ENCODE measurements at regions not wholly inside any gene's neighbourhood (a gene's known extent, or its start where the extent isn't known, plus 50 kb on each side); places are given as distances from the start of the nearest gene placed in this dataset.

DNA sequence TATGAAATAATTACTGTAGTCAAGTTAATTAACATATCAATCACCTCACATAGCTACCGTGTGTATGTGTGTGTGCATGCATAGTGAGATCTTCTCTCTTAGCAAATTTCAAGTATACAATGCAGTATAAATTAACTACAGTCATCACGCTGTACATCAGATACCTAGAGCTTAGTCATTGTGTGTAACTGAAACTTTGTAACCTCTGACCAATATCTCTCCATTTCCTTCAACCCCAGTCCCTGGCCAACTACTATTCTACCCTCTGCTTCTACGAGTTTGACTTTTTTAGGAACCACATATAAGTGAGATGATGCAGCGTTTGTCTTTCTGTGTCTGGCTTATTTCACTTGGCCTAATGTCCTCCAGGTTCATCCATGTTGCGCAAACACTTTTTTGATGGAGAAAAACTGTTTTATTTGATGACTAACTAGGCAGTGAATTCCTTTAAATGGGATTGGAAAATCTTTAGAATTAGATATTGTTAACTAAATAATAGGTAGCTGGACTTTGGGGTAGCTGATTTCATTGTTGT, 459.5 kb downstream of the DHX35 start:
- peak; percentile 15 for DNase-seq (ENCODE audit: low read depth)

DNA sequence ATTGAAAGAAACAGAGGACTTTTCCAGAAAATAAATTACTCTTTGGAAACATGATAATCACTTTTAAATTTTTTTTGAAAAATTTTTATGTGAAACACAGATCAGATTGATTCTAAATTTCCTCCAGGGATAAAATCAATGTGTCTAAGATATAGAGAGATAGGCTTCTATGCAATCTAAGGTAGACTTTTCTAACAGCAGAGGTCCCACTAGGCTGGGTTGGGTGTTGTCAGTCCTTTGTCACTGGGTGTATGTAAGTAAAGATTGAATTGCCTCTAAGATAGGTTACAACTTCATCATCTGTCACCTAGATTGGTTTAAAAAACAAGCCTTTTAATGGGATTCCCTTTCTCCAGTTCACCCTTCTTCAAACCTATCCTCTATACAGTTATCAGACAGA, 449.9 kb downstream of the DHX35 start:
- DNase-seq (ENCODE audit: low read depth) = no peak

DNA sequence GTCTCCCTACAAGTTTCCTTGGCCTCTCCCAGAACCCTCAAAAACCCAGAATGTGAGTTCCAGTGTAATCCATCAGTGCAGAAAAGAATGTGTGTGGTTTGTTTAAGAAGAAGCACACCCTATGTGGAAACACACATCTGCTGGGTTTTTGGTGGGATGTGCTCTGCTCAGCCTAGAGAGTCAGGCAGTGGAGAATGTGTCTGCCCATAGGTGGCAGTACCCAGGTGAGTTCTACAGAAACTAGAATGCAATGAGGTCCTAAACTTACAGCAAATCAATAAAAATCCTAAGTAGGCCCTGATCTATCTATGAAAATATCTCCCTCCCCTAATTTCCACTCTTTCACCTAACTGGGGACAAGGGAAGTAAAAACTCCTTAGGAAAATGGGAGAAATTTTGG, 437.3 kb downstream of the DHX35 start:
- no peak for DNase-seq (ENCODE audit: low read depth)

DNA sequence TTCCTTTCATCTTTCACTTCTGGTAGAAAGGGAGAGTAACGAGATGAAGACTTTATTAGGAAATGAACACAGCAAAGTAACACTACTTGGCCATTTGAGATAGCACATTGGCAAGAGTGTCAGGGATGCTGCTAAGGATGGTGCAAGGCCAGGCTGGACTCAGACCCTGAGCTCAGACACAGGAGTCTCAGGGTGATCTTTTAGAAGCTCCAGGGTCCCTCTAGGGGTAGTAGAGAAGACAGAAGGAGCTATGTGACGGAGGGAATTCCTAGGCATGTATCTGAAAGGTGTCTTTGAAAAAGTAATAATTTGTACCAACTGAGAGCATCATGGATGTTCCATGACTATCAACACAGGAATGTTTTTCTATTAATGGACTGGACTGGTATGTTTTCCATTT, 436.5 kb downstream of the DHX35 start:
- peak; percentile 22 for DNase-seq (ENCODE audit: low read depth)

DNA sequence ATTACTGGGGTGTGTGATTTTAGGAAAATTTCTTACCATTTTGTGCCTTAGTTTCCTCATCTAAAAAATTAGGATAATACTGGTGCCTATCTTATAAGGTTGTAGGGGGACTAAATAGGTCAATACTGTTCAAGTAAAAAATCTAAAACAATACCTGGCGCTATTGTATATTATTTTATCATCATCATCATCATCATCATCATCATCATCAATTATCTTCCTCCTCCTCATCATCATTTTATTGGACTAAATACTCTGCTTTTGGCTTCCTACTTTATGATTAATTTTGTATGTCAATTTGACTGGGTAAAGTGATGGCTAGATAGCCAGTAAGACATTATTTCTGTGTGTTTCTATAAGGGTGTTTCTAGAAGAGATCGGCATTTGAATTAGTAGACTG, 435.5 kb downstream of the DHX35 start:
- DNase-seq (ENCODE audit: low read depth) = no peak

DNA sequence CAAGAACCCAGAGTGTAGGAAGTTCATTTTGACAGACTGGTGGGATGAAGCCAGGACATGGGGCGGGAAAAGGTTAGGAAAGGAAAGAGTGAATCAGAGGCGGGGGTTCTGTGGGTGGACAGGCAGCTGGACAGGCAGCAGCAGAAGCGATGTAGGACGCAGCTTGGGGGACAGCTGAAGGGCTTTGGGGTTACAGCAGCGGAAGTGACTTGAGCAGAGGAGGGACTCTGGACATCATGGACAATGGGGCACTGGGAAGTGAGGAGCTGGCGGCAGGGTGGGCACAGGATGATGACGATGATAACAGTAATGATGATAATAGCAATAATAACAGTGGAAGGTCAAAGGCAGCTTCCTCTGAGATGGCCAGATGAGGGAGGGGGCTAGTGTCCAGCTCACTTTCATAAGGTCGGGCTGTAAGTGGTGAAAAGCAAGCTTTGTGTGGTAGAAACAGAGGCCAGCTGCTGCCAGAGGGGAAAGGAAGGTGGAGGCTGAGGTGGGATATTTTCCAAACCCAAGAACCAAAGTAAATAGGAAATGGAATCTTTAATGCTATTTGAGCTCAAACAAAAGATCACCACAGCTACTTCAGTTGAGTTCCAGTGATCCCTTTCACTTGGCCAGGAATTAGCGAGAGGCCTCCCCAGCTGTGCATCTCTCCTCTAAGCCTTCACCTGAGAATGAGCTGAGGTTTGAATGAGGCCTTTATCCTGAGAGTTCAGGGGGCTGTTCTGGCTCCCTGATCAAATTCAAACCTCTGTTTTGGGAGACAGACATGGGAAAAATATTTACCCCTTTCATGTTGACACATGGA, 433.5 kb downstream of the DHX35 start:
- no peak for DNase-seq (ENCODE audit: low read depth)

DNA sequence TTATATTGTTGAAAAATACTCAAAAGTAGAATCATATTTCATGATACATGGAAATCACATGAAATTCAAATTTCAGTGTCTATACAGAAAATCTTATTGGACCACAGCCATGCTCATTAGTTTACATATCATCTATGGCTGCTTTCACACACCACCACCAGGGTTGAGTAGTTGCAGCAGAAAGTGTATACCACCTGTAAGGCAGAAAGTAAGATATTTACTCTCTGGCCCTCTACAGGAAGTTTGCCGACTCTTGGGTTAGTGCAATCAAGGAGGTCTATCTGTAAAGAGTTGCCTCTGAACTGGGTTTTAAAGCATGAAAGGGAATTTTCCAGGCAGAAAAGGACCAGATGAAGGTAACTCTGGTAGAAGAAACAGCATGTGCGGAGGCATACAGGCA, 432.3 kb downstream of the DHX35 start:
- DNase-seq (ENCODE audit: low read depth) = no peak

DNA sequence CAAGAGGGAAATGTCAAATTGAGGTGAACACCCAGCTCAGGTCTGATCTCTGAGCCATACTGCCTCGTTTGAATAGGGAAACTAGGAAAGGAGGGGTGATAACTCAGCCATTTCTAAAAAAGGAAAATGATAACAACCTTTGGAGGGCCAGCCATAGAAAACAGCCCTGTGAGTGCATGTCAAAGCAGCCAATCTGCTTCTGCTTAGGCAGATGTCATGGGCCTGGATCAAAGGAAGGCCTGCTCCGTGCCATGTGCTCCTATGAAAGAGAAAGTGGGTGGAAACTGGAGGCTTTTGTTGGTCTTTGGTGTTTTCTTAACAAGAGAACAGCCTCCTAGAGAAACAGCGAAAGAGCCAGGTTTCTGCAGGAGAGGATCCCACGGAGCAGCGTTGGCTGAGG, 428.0 kb downstream of the DHX35 start:
- DNase-seq (ENCODE audit: low read depth) = no peak

DNA sequence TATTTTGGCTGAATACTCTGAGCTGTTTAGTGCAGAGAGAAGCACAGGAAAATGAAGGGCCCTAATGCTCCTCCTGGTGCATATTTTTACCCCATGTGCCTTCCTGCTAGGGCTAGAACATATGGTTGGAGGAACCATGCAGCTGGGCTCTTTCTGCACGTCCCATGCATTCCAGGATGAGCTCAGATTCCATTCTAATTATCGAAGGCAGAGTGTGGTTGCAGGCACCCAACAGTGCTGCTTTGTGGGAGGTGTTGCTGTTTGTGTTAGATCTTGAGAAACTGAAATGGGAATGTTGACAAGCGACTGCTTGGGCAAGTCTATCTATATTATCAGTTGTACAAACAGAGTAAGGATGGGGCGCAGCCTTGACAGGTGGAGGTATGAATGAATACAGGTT, 419.5 kb downstream of the DHX35 start:
- DNase-seq (ENCODE audit: low read depth) = no peak

DNA sequence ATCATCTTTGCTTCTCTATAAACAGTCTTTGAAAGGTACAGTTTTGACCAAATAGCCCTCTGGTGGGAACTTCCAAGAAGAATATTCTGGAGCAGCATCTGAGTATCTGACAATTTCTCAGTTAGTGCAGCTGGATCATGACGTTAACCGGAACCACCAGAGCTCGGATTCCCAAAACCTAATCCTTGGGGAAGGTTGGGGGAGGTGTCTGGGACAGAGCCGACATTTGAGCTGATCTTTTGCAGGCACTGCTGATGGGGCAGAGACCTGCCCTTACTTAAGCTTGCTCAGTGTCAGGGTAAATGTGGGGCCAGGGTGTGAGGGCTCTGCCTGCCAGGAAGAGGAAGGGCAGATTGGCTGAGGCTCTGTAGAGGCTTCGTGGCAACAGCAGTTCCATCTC, 416.6 kb downstream of the DHX35 start:
- no peak for DNase-seq (ENCODE audit: low read depth)

DNA sequence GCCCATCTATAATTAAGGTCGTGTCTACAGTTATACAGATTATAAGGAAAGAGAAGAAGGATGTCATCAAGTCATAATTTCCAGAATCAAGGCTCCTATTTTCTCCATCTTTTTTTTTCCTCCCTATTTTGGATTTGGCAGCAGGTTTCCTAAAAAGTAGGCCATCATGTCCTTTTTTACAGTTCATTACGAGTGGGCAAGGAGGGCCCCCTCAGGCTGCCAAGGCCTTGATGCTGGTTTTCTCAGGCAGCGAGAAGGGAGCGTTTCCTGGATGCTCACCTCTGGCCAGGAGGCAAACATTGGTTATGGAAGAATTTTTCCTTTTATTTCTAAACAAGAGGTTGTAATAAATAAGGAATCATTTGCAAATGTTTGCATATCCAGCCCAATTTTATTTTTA, 414.6 kb downstream of the DHX35 start:
- no peak for DNase-seq (ENCODE audit: low read depth)

DNA sequence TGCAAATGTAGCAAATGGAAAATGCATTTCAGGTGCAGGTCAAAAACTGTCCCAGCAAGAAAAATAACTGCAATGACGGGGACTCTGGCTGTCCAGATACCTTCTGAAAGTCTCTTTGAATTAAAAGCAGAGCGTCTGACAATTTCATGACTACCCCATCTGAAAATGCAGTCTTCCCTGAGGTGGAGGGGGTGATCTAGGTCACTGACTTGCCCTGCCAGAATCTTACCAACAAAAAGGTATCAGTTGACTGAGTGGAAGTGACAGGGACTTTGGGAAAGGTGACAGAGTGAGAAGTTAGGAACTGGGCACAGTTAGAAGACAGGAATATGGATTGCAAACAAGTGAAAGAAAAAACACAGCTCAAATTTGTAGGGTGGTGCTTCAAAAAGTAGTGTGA, 402.2 kb downstream of the DHX35 start:
- no peak for DNase-seq (ENCODE audit: low read depth)

DNA sequence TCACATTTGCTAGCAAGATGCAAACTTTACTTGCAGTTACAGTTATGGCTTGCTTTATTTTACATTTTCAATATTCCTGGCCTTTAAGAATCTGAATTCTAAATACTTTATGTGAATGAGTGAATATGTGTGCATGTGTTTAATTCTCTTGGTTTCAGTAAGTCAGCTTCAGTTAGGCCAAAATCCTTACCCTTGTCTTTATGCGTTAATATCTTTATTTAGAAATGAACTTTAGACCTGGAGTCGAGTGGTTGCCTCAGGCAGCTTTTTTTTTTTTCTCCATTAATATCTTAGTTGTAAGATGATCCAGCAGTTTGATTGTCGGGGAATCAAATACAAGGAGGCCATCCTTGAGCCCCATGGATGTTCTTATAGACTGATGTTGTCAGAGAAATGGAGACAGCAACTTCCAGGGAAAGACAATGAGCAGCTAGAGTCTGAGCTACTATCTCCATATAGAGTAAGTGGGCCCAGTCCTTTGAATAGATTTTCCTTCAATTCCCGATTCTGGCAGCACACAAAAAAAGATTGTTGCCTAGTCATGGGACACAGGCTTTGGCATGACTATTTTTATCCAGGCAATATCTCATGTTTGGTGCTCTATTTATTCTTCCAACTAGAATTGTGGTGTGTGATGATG, 398.0 kb downstream of the DHX35 start:
- DNase-seq (ENCODE audit: low read depth) = no peak

DNA sequence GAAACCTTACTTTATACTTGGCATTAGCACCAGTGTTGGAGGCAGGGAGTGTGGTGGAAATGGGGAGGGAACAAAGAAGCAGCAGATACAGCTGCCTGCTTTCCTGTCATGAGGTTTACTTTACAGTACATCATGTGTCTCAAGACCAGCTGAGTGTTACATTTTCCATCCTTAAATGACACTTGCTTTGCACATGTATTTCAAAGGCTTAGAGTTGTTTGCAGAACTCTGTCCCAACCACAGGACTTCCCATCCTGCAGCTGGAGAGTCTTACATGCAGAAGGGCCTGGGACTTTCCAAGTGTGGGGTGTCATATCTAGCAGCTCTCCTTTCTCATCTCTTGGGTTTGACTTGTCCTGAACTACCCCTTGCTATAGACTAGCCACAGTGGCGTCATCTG, 395.9 kb downstream of the DHX35 start:
- DNase-seq (ENCODE audit: low read depth) = peak; percentile 39

DNA sequence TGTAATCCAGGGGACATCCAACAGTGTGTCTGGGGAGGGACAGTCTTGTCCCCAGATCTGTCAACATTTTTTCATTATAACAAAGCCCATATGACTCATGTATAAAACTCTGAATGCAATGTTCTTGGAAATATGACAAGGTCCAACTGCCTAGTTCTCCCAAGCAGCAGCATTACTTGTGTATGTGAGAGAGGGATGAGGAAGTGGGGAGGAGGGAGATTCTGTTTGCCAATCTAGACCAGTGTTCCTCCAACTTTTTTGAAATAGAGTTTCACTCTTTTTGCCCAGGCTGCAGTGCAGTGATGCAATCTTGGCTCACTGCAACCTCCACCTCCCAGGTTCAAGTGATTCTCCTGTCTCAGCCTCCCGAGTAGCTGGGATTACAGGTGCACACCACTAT, 394.8 kb downstream of the DHX35 start:
- DNase-seq (ENCODE audit: low read depth) = peak; percentile 29

DNA sequence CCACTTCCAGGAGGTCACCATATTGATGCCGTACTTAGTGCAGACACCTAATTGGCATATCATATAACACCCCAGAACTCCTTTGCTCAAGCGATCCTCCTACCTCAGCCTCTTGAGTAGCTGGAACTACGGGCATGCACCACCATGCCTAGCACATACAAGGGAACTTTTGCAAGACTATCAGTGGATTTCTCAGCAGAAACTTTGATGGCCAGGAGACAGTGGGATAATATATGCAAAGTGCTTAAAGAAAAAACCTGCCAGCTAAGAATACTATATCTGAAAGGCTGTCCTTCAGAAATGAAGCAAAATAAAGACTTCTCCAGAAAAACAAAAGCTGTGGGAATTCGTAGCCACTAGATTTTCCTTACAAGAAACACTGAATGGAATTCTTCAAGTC, 387.1 kb downstream of the DHX35 start:
- DNase-seq (ENCODE audit: low read depth) = no peak

DNA sequence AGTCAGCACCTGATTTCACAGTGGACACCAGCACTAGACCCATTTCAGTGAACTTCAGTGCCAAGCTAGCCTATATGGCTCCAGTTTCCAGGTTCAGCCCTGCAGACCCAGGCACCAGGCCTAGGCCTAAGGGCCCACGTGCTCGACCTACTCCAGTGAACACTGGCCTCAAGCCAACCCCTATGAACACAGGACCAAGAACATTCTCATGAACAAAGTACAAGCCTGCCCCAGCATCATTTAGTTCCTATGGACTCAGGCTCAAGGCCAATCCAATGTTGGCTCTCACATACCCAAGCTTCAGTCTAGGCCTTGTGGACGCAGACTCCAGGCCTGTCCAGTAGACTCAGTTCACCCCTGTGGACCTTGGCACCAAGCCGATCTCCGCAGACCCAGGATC, 385.5 kb downstream of the DHX35 start:
- DNase-seq (ENCODE audit: low read depth) = no peak

DNA sequence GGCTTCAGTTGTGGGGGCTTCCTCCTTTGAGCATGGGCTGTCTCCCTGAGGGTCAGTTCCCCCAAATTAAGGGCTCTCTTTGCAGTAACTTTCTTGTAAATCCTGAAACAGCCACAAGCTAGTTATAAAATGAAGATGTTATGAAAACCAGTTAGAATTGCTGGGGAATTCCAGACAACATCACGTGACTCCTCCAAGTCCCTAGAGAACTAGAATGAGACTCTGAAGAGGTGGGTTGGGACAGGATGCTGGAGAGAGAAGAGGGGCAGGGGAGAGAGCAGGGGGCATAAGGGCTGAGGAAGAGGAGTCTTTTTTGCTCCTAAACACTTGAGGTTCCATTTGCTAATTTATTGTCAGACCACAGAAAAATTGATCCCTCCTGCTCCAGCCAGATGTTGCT, 380.3 kb downstream of the DHX35 start:
- DNase-seq (ENCODE audit: low read depth) = no peak

DNA sequence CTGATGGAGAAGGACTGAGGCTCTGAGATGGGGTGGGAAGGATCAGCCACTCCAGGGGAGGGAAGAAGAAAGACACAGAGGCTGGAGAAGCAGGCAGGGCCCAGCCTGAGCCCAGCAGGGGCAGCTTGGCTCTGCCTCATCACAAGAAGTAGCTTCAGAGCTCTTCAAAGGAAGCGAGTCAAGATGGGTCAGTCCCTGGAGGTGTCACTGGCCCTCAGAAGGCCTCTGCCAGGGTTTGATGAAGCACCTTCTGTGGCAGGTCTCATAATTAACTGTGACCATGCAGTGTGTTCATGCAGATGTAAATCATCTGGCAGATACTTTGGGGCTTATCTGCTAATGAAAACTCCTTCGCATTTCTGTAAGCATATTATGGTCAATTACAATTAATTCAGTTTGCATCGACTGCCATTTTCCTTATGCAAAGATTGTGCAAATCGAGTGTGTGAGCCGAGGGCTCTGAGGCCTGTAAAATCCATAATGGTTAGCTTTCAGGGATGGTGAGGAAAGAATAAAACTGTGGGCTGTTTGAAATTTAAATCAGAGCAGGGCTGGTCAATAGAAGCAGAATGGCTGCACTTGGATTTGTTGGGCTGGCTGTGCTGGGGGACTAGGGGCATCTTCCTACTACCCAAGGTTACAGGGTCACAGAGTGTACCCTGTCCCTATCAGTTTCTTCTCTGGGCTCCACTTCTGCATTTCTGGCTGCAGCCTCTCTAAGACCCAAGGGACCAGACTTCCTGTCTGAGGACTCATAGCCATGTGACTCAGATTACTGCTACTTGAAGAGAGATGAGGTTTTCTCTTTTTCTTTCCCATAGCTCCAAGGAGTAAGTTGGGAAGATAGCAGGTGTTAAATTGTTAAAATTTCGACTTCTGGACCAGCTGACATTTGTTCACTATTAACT, 376.6 kb downstream of the DHX35 start:
- peak; percentile 40 for DNase-seq (ENCODE audit: low read depth)

DNA sequence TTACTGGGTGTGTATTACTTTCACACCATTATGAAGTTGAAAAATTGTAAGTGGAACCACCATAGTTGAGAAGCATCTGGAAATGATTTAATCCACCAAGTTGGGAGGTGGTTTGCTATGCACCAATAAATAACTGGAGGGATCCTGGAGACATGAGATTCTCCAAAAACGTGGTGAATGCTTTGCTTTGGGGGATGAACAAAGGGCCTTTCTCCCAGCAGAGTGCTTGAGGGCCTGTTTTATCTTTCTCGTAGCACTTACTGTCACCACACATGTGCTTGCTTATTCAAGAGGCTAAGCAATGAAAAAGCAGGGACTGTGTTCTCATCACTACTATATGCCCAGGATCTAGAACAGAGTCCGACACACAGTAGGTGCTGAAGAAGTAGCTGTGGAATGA, 371.1 kb downstream of the DHX35 start:
- no peak for DNase-seq (ENCODE audit: low read depth)

DNA sequence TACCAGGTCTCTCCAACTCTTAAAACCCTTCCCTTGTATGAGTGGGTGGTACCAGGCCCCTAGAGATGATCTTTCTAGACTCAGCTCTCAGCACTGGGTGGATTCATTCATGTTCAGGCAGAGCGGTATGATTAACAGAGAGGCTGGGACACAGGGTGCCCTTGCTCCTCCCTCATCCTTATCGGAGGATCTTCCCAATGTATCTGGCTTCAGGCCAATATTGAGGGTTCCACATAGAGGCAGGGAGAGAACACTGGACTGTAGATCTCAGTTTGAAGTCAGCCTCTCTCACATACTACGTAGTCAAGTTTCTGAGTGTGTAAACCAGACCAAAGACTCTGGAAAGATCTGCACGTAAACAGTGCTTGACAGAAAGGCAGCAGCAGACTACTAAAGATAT, 366.2 kb downstream of the DHX35 start:
- DNase-seq (ENCODE audit: low read depth) = peak; percentile 6

DNA sequence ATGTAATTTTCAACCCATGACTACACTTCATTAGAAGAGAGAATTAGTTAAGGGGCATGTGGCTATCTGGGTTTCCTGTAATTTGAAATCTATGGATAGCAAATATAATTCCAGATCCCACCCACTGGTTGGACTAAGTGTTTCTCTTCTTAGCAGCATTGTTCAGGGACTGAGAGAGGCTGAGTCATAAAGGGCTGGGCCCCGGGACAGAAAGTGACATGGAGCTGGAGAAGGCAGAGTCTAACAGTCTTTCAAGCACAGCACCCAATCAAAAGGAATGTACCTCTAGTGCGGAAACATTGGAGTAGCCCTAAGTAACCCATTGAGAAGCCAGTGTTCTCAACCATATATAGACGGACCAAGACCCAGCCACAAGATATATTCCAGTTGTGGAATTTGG, 363.9 kb downstream of the DHX35 start:
- DNase-seq (ENCODE audit: low read depth) = peak; percentile 34
